Spleen (tissue), 11 donors: ENCODE measurements at regions not wholly inside any gene's neighbourhood (a gene's known extent, or its start where the extent isn't known, plus 50 kb on each side); places are given as distances from the start of the nearest gene placed in this dataset.

Experiments used
- DNase-seq: peaks from one replicate; pipeline ENCODE4 v3.0.0-alpha.2; 2020
- H3K27ac ChIP-seq, 8 donors: fragments of 200-600 bp; sonication (generic) in 7 of 8; 1 replicate in 4 of 8; 2 replicates in 4 of 8; pipeline versions ENCODE4 v1.5.0 to v1.8.0; 2016 to 2021; ENCODE audit warnings: inconsistent platforms in 4 of 8, mild to moderate bottlenecking in 4 of 8, moderate library complexity in 1 of 8
- H3K27me3 ChIP-seq, 7 donors: fragments of 200-600 bp; sonication (generic) in 6 of 7; replicated peaks in 1 of 7; 1 replicate in 4 of 7; 2 replicates in 3 of 7; pipeline versions ENCODE4 v1.5.0 to v1.8.0; 2016 to 2021; ENCODE audit warnings: inconsistent platforms in 3 of 7, mild to moderate bottlenecking in 1 of 7
- H3K36me3 ChIP-seq, 6 donors: fragments of 200-600 bp; sonication (generic) in 5 of 6; 1 replicate in 4 of 6; 2 replicates in 2 of 6; pipeline versions ENCODE4 v1.5.0 to v1.8.0; 2016 to 2021; ENCODE audit warnings: inconsistent platforms in 2 of 6
- H3K4me1 ChIP-seq, 6 donors: fragments of 200-600 bp; sonication (generic) in 5 of 6; 1 replicate in 3 of 6; 2 replicates in 3 of 6; pipeline versions ENCODE4 v1.5.0 to v1.8.0; 2016 to 2021; ENCODE audit warnings: inconsistent platforms in 3 of 6
- H3K4me3 ChIP-seq, 8 donors: fragments of 200-600 bp; sonication (generic) in 7 of 8; 1 replicate in 4 of 8; 2 replicates in 4 of 8; pipeline versions ENCODE4 v1.5.0 to v1.8.0; 2016 to 2021; ENCODE audit warnings: inconsistent platforms in 4 of 8, mild to moderate bottlenecking in 4 of 8, moderate library complexity in 2 of 8
- H3K9me3 ChIP-seq, 8 donors: fragments of 200-600 bp; sonication (generic) in 7 of 8; 1 replicate in 4 of 8; 2 replicates in 4 of 8; pipeline versions ENCODE4 v1.5.0 to v1.8.0; 2016 to 2021; ENCODE audit warnings: inconsistent platforms in 4 of 8
- CTCF ChIP-seq, 11 experiments: fragments of 200-600 bp in 7 of 11; fragments of 450-650 bp in 4 of 11; sonication (generic) in 4 of 11; IDR thresholded peaks in 8 of 11; conservative IDR thresholded peaks in 3 of 11; 1 replicate in 7 of 11; 2 replicates in 4 of 11; pipeline versions ENCODE4 v1.4.0 to v1.8.0; 2016 to 2021; ENCODE audit warnings: antibody characterized with exemption in 11 of 11, inconsistent platforms in 4 of 11, mild to moderate bottlenecking in 1 of 11
- POLR2A ChIP-seq, 3 donors: fragments of 450-650 bp; IDR thresholded peaks; one replicate each; pipeline ENCODE4 v1.5.1; 2017; ENCODE audit warnings: antibody characterized with exemption in 3 of 3, mild to moderate bottlenecking in 1 of 3
- POLR2AphosphoS5 ChIP-seq, 3 donors: sonication (generic); formaldehyde crosslinking; IDR thresholded peaks; one replicate each; pipeline ENCODE4 v1.5.1; 2017; ENCODE audit warnings: antibody characterized with exemption in 3 of 3
- WGBS, 5 donors: extraction: QIAGEN DNeasy Blood & Tissue Kit in 3 of 5; methylation state at CpG; one replicate each; pipeline versions ENCODE4 v1.1.5 to v1.1.7; 2013 to 2018; 5-methylcytosine and 5-hydroxymethylcytosine counted together
- intact Hi-C: fragments of 100-400 bp; cut with DNase I; formaldehyde crosslinking; loops from one replicate; pipeline ENCODE4 v1.15.0; 2023; ENCODE audit warnings: low total_unique reads
- donor health status: healthy with polysubstance abuse.
- donor health status: DM: no; HTN: no; CAD: no; lungs with moderate emphysema.
- donor health status: DM: no; HTN: no; CAD: no.
- donor health status: Bipolar disorder and iron deficiency.
- donor health status: healthy.
- donor health status: DM: no; HTN: no; CAD: no.
- donor health status: DM: yes; HTN: yes; CAD: no.

GRCh38 chr7:25907731-25908130 lies 244.3 kb upstream of the NFE2L3 start:
- intact Hi-C loops = no loop called here
- no peaks in the 10 kb centered on the region for H3K4me1 ChIP-seq
- no peak for TF ChIP-seq POLR2A (IDR thresholded peaks at IDR 0.05)
- TF ChIP-seq POLR2AphosphoS5 (IDR thresholded peaks at IDR 0.05) = no peak
- no peak for TF ChIP-seq CTCF (IDR thresholded peaks at IDR 0.05 in 8 of 11, conservative IDR thresholded peaks at IDR 0.05 in 3 of 11)
- H3K4me3 ChIP-seq = no peak overlapping the region
- H3K9me3 ChIP-seq = no peaks in the 10 kb centered on the region
- DNase-seq = no peak
- H3K36me3 ChIP-seq = no peaks in the 10 kb centered on the region
- H3K27me3 ChIP-seq = peaks cover 0 to 4% (median 0%) of the 10 kb centered on the region in 7 donors
- 94 to 96% (median 95%) methylated on average over 5 of the region's 5 CpGs for WGBS, 5 donors
- H3K27ac ChIP-seq = no peak overlapping the region

- H3K27me3 ChIP-seq = peaks cover 0 to 4% (median 0%) of the 10 kb centered on the region in 7 donors
- no peak overlapping the region for H3K27ac ChIP-seq
- H3K4me3 ChIP-seq = no peak overlapping the region
- H3K9me3 ChIP-seq = no peaks in the 10 kb centered on the region
- no peaks in the 10 kb centered on the region for H3K4me1 ChIP-seq
- DNase-seq = no peak
- WGBS, 5 donors = 75 to 89% (median 85%) methylated on average over 1 of the region's 1 CpG
- H3K36me3 ChIP-seq = no peaks in the 10 kb centered on the region
- intact Hi-C loops = no loop called here
- TF ChIP-seq POLR2AphosphoS5 (IDR thresholded peaks at IDR 0.05) = no peak
- no peak for TF ChIP-seq CTCF (IDR thresholded peaks at IDR 0.05 in 8 of 11, conservative IDR thresholded peaks at IDR 0.05 in 3 of 11)
- TF ChIP-seq POLR2A (IDR thresholded peaks at IDR 0.05) = no peak
These were observed 243.6 kb upstream of the NFE2L3 start for GRCh38 chr7:25908154-25908949.

- no peak overlapping the region for H3K4me3 ChIP-seq
- H3K9me3 ChIP-seq = no peaks in the 10 kb centered on the region
- no peaks in the 10 kb centered on the region for H3K4me1 ChIP-seq
- TF ChIP-seq POLR2A (IDR thresholded peaks at IDR 0.05) (no peak), CTCF (IDR thresholded peaks at IDR 0.05 in 8 of 11, conservative IDR thresholded peaks at IDR 0.05 in 3 of 11) (no peak), POLR2AphosphoS5 (IDR thresholded peaks at IDR 0.05) (no peak)
- H3K36me3 ChIP-seq = no peaks in the 10 kb centered on the region
- intact Hi-C loops = no loop called here
- no peak overlapping the region for H3K27ac ChIP-seq
- 75 to 84% (median 80%) methylated on average over 7 of the region's 7 CpGs for WGBS, 5 donors
- peaks cover 0 to 23% (median 0%) of the 10 kb centered on the region in 7 donors for H3K27me3 ChIP-seq
- no peak for DNase-seq
These were observed 240.0 kb upstream of the NFE2L3 start for GRCh38 chr7:25911738-25912607.
